H1 (cell line): ENCODE measurements at regions not wholly inside any gene's neighbourhood (a gene's known extent, or its start where the extent isn't known, plus 50 kb on each side); places are given as distances from the start of the nearest gene placed in this dataset.

Experiments
- CTCF ChIA-PET: fragments of 300-600 bp; sonication (Branson Sonifier 250); formaldehyde crosslinking; loops from one replicate; lab custom pipeline; 2021; ENCODE audit not compliant: partially characterized antibody; lab: Charles Lee
- POLR2A ChIA-PET: fragments of 300-600 bp; sonication (Branson Sonifier 250); formaldehyde crosslinking; loops from one replicate; lab custom pipeline; 2021; ENCODE audit warnings: inconsistent platforms; ENCODE audit not compliant: partially characterized antibody; lab: Charles Lee
- DNase-seq, 2 experiments: peaks; one replicate each; pipeline versions ENCODE4 v3.0.0 to v3.0.0-alpha.2; 2010 to 2022; ENCODE audit warnings: low spot score in 2 of 2, low read depth in 1 of 2, mixed read lengths in 1 of 2
- FAIRE-seq: peaks from 2 replicates; lab custom pipeline; 2011; peaks lifted over from hg19 to GRCh38; lab: Jason Lieb, UNC
- H2AFZ ChIP-seq: 2 replicates; pipeline ENCODE4 v1.8.1; 2012; ENCODE audit warnings: low read length, inconsistent platforms
- H2AK5ac ChIP-seq: 2 replicates; pipeline ENCODE4 v1.6.1; 2013; ENCODE audit warnings: low read depth, low read length
- H2BK120ac ChIP-seq: replicated peaks from 2 replicates; pipeline ENCODE3; 2013; ENCODE audit warnings: low read depth, low read length, inconsistent platforms
- H2BK12ac ChIP-seq: 2 replicates; pipeline ENCODE4 v1.6.1; 2013; ENCODE audit warnings: low read depth, low read length
- H2BK15ac ChIP-seq: 2 replicates; pipeline ENCODE4 v1.6.1; 2013; ENCODE audit warnings: low read length
- H2BK20ac ChIP-seq: 2 replicates; pipeline ENCODE4 v1.6.1; 2013; ENCODE audit warnings: low read length
- H2BK5ac ChIP-seq: 2 replicates; pipeline ENCODE4 v1.6.1; 2013; ENCODE audit warnings: low read depth, low read length
- H3K14ac ChIP-seq: 2 replicates; pipeline ENCODE4 v1.6.1; 2013; ENCODE audit warnings: inconsistent platforms; ENCODE audit not compliant: insufficient read length
- H3K18ac ChIP-seq: 2 replicates; pipeline ENCODE4 v1.6.1; 2013; ENCODE audit warnings: low read length; ENCODE audit errors: extremely low read depth
- H3K23ac ChIP-seq: 2 replicates; pipeline ENCODE4 v1.6.1; 2013; ENCODE audit warnings: inconsistent platforms; ENCODE audit not compliant: insufficient read length
- H3K23me2 ChIP-seq: 2 replicates; pipeline ENCODE4 v1.6.1; 2013; ENCODE audit warnings: low read depth, low read length
- H3K27ac ChIP-seq: 2 replicates; pipeline ENCODE4 v1.6.1; 2011; ENCODE audit warnings: low read depth, low read length, inconsistent platforms
- H3K27me3 ChIP-seq, 4 experiments: replicated peaks in 1 of 4; 1 replicate in 1 of 4; 2 replicates in 3 of 4; pipeline versions ENCODE4 v1.6.1 to v1.8.1; 2011 to 2013; ENCODE audit warnings: low read length in 3 of 4, mild to moderate bottlenecking in 3 of 4, inconsistent platforms in 2 of 4, mixed read lengths in 2 of 4, moderate library complexity in 1 of 4; ENCODE audit not compliant: control insufficient read depth in 3 of 4, insufficient read depth in 3 of 4; ENCODE audit errors: extremely low read depth in 1 of 4
- H3K36me3 ChIP-seq, 4 experiments: 2 replicates each; pipeline versions ENCODE4 v1.6.1 to v1.8.1; 2011 to 2013; ENCODE audit warnings: mild to moderate bottlenecking in 4 of 4, low read length in 3 of 4, moderate library complexity in 2 of 4, control low read depth in 1 of 4, inconsistent platforms in 1 of 4; ENCODE audit not compliant: insufficient read depth in 4 of 4, control insufficient read depth in 2 of 4
- H3K4ac ChIP-seq: replicated peaks from 2 replicates; pipeline ENCODE3; 2013; ENCODE audit warnings: low read length, low read depth, mixed read lengths, inconsistent platforms; ENCODE audit not compliant: insufficient read length
- H3K4me1 ChIP-seq, 4 experiments: replicated peaks in 1 of 4; 1 replicate in 1 of 4; 2 replicates in 3 of 4; pipeline versions ENCODE4 v1.6.1 to v1.8.1; 2011 to 2013; ENCODE audit warnings: low read length in 3 of 4, inconsistent platforms in 2 of 4, mixed read lengths in 1 of 4; ENCODE audit not compliant: insufficient read depth in 4 of 4, control insufficient read depth in 3 of 4
- H3K4me2 ChIP-seq, 2 experiments: 2 replicates each; pipeline versions ENCODE4 v1.6.1 to v1.8.1; 2011 to 2013; ENCODE audit warnings: low read depth in 2 of 2, low read length in 2 of 2, control low read depth in 1 of 2, inconsistent platforms in 1 of 2, mild to moderate bottlenecking in 1 of 2; ENCODE audit not compliant: insufficient read depth in 1 of 2
- H3K4me3 ChIP-seq, 4 experiments: fragments of 200-600, 300-600 bp in 1 of 4; sonication (generic), shearing (Covaris generic), sonication (Bioruptor Twin) in 1 of 4; 2 replicates each; pipeline versions ENCODE4 v1.5.1 to v1.8.1; 2011 to 2016; ENCODE audit warnings: low read length in 4 of 4, low read depth in 3 of 4, control low read depth in 2 of 4, inconsistent platforms in 2 of 4, mild to moderate bottlenecking in 2 of 4, mixed read lengths in 1 of 4, moderate library complexity in 1 of 4; ENCODE audit not compliant: insufficient read depth in 2 of 4; ENCODE audit errors: extremely low read depth in 1 of 4
- H3K56ac ChIP-seq: replicated peaks from 2 replicates; pipeline ENCODE3; 2013; ENCODE audit warnings: low read depth, mild to moderate bottlenecking, mixed read lengths, low read length, inconsistent platforms; ENCODE audit not compliant: insufficient read length
- H3K79me1 ChIP-seq: 2 replicates; pipeline ENCODE4 v1.6.1; 2013; ENCODE audit warnings: low read depth, low read length, control low read depth
- H3K79me2 ChIP-seq, 2 experiments: 2 replicates each; pipeline versions ENCODE4 v1.6.1 to v1.8.1; 2012 to 2013; ENCODE audit warnings: low read length in 2 of 2, mild to moderate bottlenecking in 2 of 2, inconsistent platforms in 1 of 2; ENCODE audit not compliant: insufficient read depth in 2 of 2, control insufficient read depth in 1 of 2
- H3K9ac ChIP-seq, 4 experiments: replicated peaks in 1 of 4; 1 replicate in 1 of 4; 2 replicates in 3 of 4; pipeline versions ENCODE4 v1.6.1 to v1.8.1; 2011 to 2013; ENCODE audit warnings: low read depth in 3 of 4, low read length in 3 of 4, control low read depth in 2 of 4, mild to moderate bottlenecking in 2 of 4, moderate library complexity in 2 of 4, inconsistent platforms in 1 of 4; ENCODE audit errors: extremely low read depth in 1 of 4
- H3K9me3 ChIP-seq, 2 experiments: 2 replicates each; pipeline versions ENCODE4 v1.6.1 to v1.8.1; 2012 to 2013; ENCODE audit warnings: mild to moderate bottlenecking in 2 of 2, moderate library complexity in 2 of 2, control low read depth in 1 of 2, inconsistent platforms in 1 of 2, low read depth in 1 of 2, low read length in 1 of 2, mixed read lengths in 1 of 2; ENCODE audit not compliant: insufficient read depth in 2 of 2
- H4K20me1 ChIP-seq, 2 experiments: replicated peaks in 1 of 2; 2 replicates each; pipeline versions ENCODE3 to v1.8.1; 2011 to 2013; ENCODE audit warnings: inconsistent platforms in 2 of 2, low read length in 2 of 2, mild to moderate bottlenecking in 1 of 2; ENCODE audit not compliant: insufficient read depth in 2 of 2, control insufficient read depth in 1 of 2
- H4K5ac ChIP-seq: 2 replicates; pipeline ENCODE4 v1.6.1; 2013; ENCODE audit warnings: low read length, low read depth, mixed read lengths, inconsistent platforms; ENCODE audit not compliant: insufficient read length
- H4K8ac ChIP-seq: 2 replicates; pipeline ENCODE4 v1.8.0; 2013; ENCODE audit warnings: mild to moderate bottlenecking, moderate library complexity, low read length, inconsistent platforms; ENCODE audit not compliant: insufficient read depth; ENCODE audit errors: extremely low read depth
- H4K91ac ChIP-seq: replicated peaks from 2 replicates; pipeline ENCODE3; 2013; ENCODE audit warnings: low read length, mixed read lengths, inconsistent platforms; ENCODE audit not compliant: insufficient read length
- ASH2L ChIP-seq: fragments of 200-600, 300-600 bp; sonication (generic); IDR thresholded peaks from one replicate; pipeline ENCODE4 v1.7.1; 2017; ENCODE audit warnings: low read length
- ATF2 ChIP-seq: IDR thresholded peaks from 2 replicates; pipeline ENCODE4 v1.6.1; 2012; ENCODE audit warnings: low read length, inconsistent platforms
- BACH1 ChIP-seq: IDR thresholded peaks from 2 replicates; pipeline ENCODE4 v1.6.1; 2012; ENCODE audit warnings: low read length, improper control_type of control experiment
- HDAC6 ChIP-seq: IDR thresholded peaks from one replicate; pipeline ENCODE4 v1.7.1; 2012; ENCODE audit warnings: low read depth, mild to moderate bottlenecking, inconsistent platforms, low read length, moderate library complexity
- JUND ChIP-seq: IDR thresholded peaks from 2 replicates; pipeline ENCODE4 v1.6.1; 2011; ENCODE audit warnings: mild to moderate bottlenecking, improper control_type of control experiment, low read length
- RXRA ChIP-seq: IDR thresholded peaks from 2 replicates; pipeline ENCODE4 v1.6.1; 2011; ENCODE audit warnings: low read depth, mild to moderate bottlenecking, low read length, moderate library complexity; ENCODE audit not compliant: insufficient read depth
- SAP30 ChIP-seq: fragments of 300-600 bp; sonication (generic); IDR thresholded peaks from 2 replicates; pipeline ENCODE4 v1.7.1; 2012; ENCODE audit warnings: low read length, moderate library complexity, mild to moderate bottlenecking, inconsistent platforms; ENCODE audit not compliant: insufficient read depth, insufficient replicate concordance
- ZNF274 ChIP-seq: IDR thresholded peaks from 2 replicates; pipeline ENCODE4 v1.7.0; 2012; ENCODE audit warnings: low read length, borderline replicate concordance; ENCODE audit errors: extremely low read depth

- Histone ChIP-seq H3K9ac (no peak overlapping the region), H3K27ac (no peak overlapping the region), H3K79me1 (no peaks in the 10 kb centered on the region), H2AK5ac (no peak overlapping the region), H2BK15ac (no peak overlapping the region), H4K20me1 (no peaks in the 10 kb centered on the region), H2BK20ac (no peak overlapping the region), H3K9me3 (peaks cover 3 to 11% of the 10 kb centered on the region in 2 experiments; a peak in 1 of 4 replicates), H3K4me2 (no peak overlapping the region), H3K23me2 (no peaks in the 10 kb centered on the region), H3K14ac (no peak overlapping the region), H4K8ac (no peak overlapping the region), H3K27me3 (no peaks in the 10 kb centered on the region), H3K36me3 (peaks cover 0 to 11% (median 3%) of the 10 kb centered on the region in 4 experiments; a peak in 3 of 8 replicates), H3K4me1 (no peaks in the 10 kb centered on the region), H2BK120ac (no peak overlapping the region), H2BK12ac (no peak overlapping the region), H4K5ac (no peak overlapping the region), H4K91ac (no peak overlapping the region), H2AFZ (no peak overlapping the region), H2BK5ac (no peak overlapping the region), H3K4ac (no peak overlapping the region), H3K4me3 (no peak overlapping the region), H3K79me2 (0 out of 4 replicates have a peak, but pooled peaks cover 0 to 5% of the 10 kb centered on the region in 2 experiments), H3K18ac (no peak overlapping the region), H3K56ac (no peak overlapping the region), H3K23ac (no peak overlapping the region)
- ChIA-PET POLR2A (no interaction called here), CTCF (no interaction called here)
- no peak for FAIRE-seq
- DNase-seq: no peak
- TF ChIP-seq RXRA (no peak), ZNF274 (no peak), SAP30 (no peak), HDAC6 (no peak), ASH2L (no peak), JUND (no peak), ATF2 (no peak), BACH1 (no peak)
Observed at GRCh38 chr4:123007679-123008078, 85.3 kb upstream of the NUDT6 start.
